Panc1 (cell line): ENCODE measurements at regions not wholly inside any gene's neighbourhood (a gene's known extent, or its start where the extent isn't known, plus 50 kb on each side); places are given as distances from the start of the nearest gene placed in this dataset.
"Not testable (repeated sequence)": the region's sequence is repeated elsewhere in the genome, so short reads cannot be mapped to it uniquely, and the experiment has no call there.

ENCODE experiments used
- ATAC-seq: fragments of 200-7000 bp; cut with Tn5 transposase; 2 replicates; pipeline ENCODE4 v1.9.1; 2020; ENCODE audit warnings: mild to moderate bottlenecking, moderate library complexity
- BruUV-seq: library from RNA; stranded (reverse); fragments of 400-500 nt; replicated peaks from 2 replicates; lab custom pipeline; 2021; lab: Mats Ljungman, UMichigan
- CTCF ChIA-PET: fragments of 300-600 bp; sonication (Branson Sonifier 250); formaldehyde crosslinking; loops from one replicate; lab custom pipeline; 2022; ENCODE audit warnings: antibody characterized with exemption; lab: Charles Lee
- POLR2A ChIA-PET: fragments of 300-600 bp; sonication (Branson Sonifier 250); formaldehyde crosslinking; loops from one replicate; lab custom pipeline; 2022; ENCODE audit warnings: antibody characterized with exemption; lab: Charles Lee
- DNase-seq: peaks from one replicate; pipeline ENCODE4 v3.0.0-alpha.2; 2010; ENCODE audit warnings: low read depth, low spot score
- H3K27ac ChIP-seq: 2 replicates; pipeline ENCODE4 v1.5.1; 2011; ENCODE audit warnings: mild to moderate bottlenecking, low read length, inconsistent platforms
- H3K27me3 ChIP-seq: fragments of 200-500 bp; sonication (Bioruptor generic); 2 replicates; pipeline ENCODE4 v1.6.0; 2014; ENCODE audit warnings: low read length, inconsistent platforms; ENCODE audit not compliant: control insufficient read depth, insufficient read depth
- H3K36me3 ChIP-seq: fragments of 200-500 bp; sonication (Bioruptor generic); 2 replicates; pipeline ENCODE4 v1.5.1; 2014; ENCODE audit warnings: inconsistent platforms, mild to moderate bottlenecking, low read length, moderate library complexity; ENCODE audit not compliant: control insufficient read depth, insufficient read depth
- H3K4me1 ChIP-seq: 2 replicates; pipeline ENCODE4 v1.5.1; 2011; ENCODE audit warnings: inconsistent platforms, mild to moderate bottlenecking, low read length, moderate library complexity; ENCODE audit not compliant: control insufficient read depth, insufficient read depth
- H3K4me3 ChIP-seq, 2 experiments: 2 replicates each; pipeline ENCODE4 v1.5.1; 2011 to 2012; ENCODE audit warnings: low read depth in 2 of 2, low read length in 2 of 2, mild to moderate bottlenecking in 2 of 2, inconsistent platforms in 1 of 2, moderate library complexity in 1 of 2
- H3K9me3 ChIP-seq: fragments of 200-500 bp; sonication (Bioruptor generic); 2 replicates; pipeline ENCODE4 v1.5.1; 2014; ENCODE audit warnings: low read depth, mild to moderate bottlenecking, inconsistent platforms, low read length, moderate library complexity; ENCODE audit not compliant: control insufficient read depth, insufficient read depth
- CTCF ChIP-seq: fragments of 450-650 bp; IDR thresholded peaks from 2 replicates; pipeline ENCODE4 v1.5.1; 2017; ENCODE audit warnings: mild to moderate bottlenecking
- POLR2AphosphoS5 ChIP-seq: IDR thresholded peaks from 2 replicates; pipeline ENCODE4 v1.6.1; 2012; ENCODE audit warnings: mild to moderate bottlenecking, low read depth, low read length, moderate library complexity
- REST ChIP-seq, 2 experiments: IDR thresholded peaks; 2 replicates each; pipeline ENCODE4 v1.6.1; 2011 to 2012; ENCODE audit warnings: low read depth in 2 of 2, control low read depth in 1 of 2, low read length in 1 of 2, mild to moderate bottlenecking in 1 of 2, moderate library complexity in 1 of 2; ENCODE audit not compliant: insufficient read depth in 1 of 2
- SIN3A ChIP-seq: IDR thresholded peaks from 2 replicates; pipeline ENCODE4 v1.6.1; 2012; ENCODE audit warnings: low read depth, mild to moderate bottlenecking, low read length, moderate library complexity, borderline replicate concordance; ENCODE audit not compliant: insufficient read depth
- TCF7L2 ChIP-seq: IDR thresholded peaks from 2 replicates; pipeline ENCODE4 v1.6.1; 2011; ENCODE audit warnings: mild to moderate bottlenecking, low read depth, low read length, inconsistent platforms
- in situ Hi-C: cut with HindIII; loops from 2 replicates; pipeline ENCODE4 v1.10.0; 2016; ENCODE audit warnings: low sequenced_read_pairs, low pct_unique_long_range_greater_than_20kb
- intact Hi-C: fragments of 100-400 bp; cut with micrococcal nuclease; formaldehyde crosslinking; loops from one replicate; pipeline ENCODE4 v1.10.0; 2022; ENCODE audit not compliant: unreplicated experiment

GRCh38 chr15:98083203-98083910 is 122.9 kb downstream of the ARRDC4 start:
- no peak for TF ChIP-seq REST (IDR thresholded peaks at IDR 0.05; ENCODE audit: insufficient read depth in 1 of 2, low read depth in 2 of 2, low read length in 1 of 2)
- no peak for TF ChIP-seq SIN3A
- TF ChIP-seq CTCF = no peak
- no peak for TF ChIP-seq POLR2AphosphoS5
- no peak for TF ChIP-seq TCF7L2
- DNase-seq (no peak), ATAC-seq (no peak)
- intact Hi-C loops (no loop called here), in situ Hi-C loops (no loop called here)
- Histone ChIP-seq H3K9me3 (no peaks in the 10 kb centered on the region; the same call in 1 of the 2 replicates), H3K4me3 (no peak overlapping the region), H3K36me3 (no peaks in the 10 kb centered on the region), H3K27me3 (no peaks in the 10 kb centered on the region), H3K4me1 (no peaks in the 10 kb centered on the region), H3K27ac (no peak overlapping the region)
- CTCF ChIA-PET = no interaction called here
- POLR2A ChIA-PET = no interaction called here
- no TSS peak for BruUV-seq

- H3K27ac ChIP-seq = no peak overlapping the region
- H3K27me3 ChIP-seq = no peaks in the 10 kb centered on the region
- no peaks in the 10 kb centered on the region; the same call in 1 of the 2 replicates for H3K9me3 ChIP-seq
- ChIA-PET CTCF (no interaction called here), POLR2A (no interaction called here)
- BruUV-seq = no TSS peak
- no peak for ATAC-seq
- no peaks in the 10 kb centered on the region for H3K4me1 ChIP-seq
- H3K36me3 ChIP-seq = no peaks in the 10 kb centered on the region
- no peak overlapping the region for H3K4me3 ChIP-seq
- peak; percentile 36 for DNase-seq
- intact Hi-C loops = loop anchor here (1.0 to 5.0 kb wide), 2 partner anchors 176 to 337 kb away; no protein-coding TSS in a partner anchor
- TF ChIP-seq POLR2AphosphoS5 = no peak
- TF ChIP-seq TCF7L2 = no peak
- TF ChIP-seq CTCF = peak; percentile 64; the same call in 1 of the 2 replicates
- no peak for TF ChIP-seq REST (IDR thresholded peaks at IDR 0.05; ENCODE audit: insufficient read depth in 1 of 2, low read depth in 2 of 2, low read length in 1 of 2)
- in situ Hi-C loops = no loop called here
Observed at GRCh38 chr15:98085003-98085639, 124.6 kb downstream of the ARRDC4 start.

GRCh38 chr15:98088307-98088945 is 127.9 kb downstream of the ARRDC4 start:
- POLR2A ChIA-PET, H3K4me1 ChIP-seq, DNase-seq, BruUV-seq, H3K36me3 ChIP-seq, H3K9me3 ChIP-seq, H3K4me3 ChIP-seq, H3K27me3 ChIP-seq, CTCF ChIA-PET, in situ Hi-C loops, H3K27ac ChIP-seq: not testable (repeated sequence)
- peak; percentile 100 for ATAC-seq
- intact Hi-C loops = loop anchor here (5.0 kb wide), 1 partner anchor 334 kb away; no protein-coding TSS in a partner anchor
